Muscle of back (tissue), 3 donors: ENCODE measurements at regions not wholly inside any gene's neighbourhood (a gene's known extent, or its start where the extent isn't known, plus 50 kb on each side); places are given as distances from the start of the nearest gene placed in this dataset.

Source experiments
- DNase-seq, 3 donors: peaks; one replicate each; pipeline versions ENCODE4 v3.0.0 to v3.0.0-alpha.2; 2013

DNA sequence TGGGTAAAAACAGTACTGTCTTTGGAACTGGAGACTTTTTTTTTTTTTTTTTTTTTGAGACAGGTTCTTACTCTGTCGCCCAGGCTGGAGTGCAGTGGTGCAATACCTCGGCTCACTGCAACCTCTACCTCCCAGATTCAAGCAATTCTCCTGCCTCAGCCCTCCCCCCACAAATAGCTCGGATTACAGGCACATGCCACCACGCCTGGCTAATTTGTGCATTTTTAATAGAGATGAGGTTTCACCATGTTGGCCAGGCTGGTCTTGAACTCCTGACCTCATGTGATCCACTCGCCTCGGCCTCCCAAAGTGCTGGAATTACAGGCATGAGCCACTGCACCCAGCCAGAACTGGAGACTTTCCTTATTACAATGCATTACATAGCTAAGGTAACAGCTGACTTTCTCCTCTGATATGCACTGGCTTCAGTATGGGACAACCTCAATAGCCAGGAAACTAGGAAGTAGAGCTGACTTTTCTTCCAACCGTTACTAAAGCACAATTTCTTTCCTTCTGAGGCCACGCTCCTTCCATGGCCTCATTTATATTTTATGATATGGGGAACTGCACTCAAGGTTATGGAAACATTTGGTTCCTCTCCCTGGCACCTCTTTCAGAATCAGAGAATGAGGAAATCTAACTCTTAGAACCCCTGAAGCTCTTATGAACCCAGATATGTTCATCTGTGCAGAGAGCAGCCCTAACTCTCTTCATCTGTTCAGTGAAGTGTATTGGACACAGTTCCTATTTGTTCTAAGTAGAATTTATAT lies 53.5 kb upstream of the FAM9B start:
- DNase-seq, result peak in 1 of 3 donors; percentile 29

DNA sequence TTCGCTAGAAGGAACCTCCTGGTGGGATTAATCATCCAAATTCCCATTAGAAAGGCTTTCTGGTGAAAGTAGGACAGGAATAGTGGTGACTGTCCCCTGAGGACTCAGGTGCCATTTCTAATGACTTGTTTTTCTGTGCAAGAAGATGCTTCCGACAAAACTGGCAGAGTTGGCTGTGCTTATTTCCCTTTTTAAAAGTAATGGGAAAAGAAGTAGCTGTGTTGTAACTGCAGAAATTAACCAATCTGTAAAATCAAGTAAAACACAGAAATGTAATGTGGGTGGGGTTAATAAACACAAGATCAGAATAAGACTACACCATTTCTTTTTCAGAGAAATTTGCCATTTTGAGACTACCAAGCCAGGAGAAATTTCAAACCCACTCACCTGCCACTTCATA lies 55.0 kb upstream of the FAM9B start:
- no peak for DNase-seq

DNA sequence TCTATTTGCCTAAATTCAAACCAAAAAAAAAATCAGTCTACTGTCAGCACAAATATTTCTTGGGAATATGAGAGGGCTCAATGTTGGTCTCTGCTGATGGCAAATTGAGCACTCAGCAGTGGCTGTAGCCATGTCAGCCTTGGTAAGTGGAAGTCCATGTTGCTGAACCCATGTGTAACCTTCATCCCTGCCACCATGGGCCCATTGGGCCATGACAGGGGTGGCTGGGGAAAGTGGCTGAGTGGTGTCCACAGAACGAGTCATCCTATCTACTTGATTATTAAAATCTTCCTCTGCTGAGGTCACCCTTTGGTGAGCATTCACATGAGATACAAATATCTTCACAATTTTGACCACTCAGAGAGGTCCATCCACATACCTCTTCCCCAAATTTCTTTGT lies 56.8 kb upstream of the FAM9B start:
- DNase-seq, result no peak

DNA sequence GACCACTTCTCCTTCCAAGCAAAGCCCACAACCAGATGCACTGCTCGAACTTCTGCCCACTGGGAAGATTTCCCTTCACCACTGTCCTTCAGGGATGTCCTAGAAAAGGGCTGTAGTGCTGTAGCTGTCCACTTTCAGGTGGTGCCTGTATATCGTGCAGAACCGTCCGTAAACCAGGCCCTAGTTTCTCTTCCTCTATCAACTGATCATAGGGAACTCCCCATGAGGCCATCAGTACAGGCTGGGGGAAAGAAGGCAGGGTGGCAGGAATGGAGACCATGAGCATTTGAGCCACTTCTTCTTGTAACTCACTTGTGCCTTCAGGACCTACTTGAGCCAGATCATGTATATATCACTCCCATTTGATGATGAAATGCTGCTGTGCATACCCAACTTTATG lies 57.3 kb upstream of the FAM9B start:
- no peak for DNase-seq

DNA sequence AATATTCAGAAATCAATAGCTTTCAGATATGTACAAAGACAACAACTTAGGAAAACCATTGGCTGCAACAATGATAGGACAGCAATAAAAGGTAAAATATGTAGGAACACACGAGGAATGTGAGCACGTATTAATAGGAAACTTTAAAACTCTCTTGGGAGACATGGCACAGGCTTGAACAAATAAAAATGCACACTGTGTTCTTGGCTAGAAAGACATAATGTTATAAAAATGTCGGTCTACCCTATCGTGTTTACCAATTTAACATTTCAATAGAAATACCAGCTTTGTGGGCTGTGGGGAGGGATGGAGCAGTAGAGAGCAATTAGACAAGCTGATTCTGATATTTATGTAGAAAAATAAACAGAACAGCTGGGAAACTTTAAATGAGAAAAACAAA lies 69.0 kb upstream of the FAM9B start:
- no peak for DNase-seq

DNA sequence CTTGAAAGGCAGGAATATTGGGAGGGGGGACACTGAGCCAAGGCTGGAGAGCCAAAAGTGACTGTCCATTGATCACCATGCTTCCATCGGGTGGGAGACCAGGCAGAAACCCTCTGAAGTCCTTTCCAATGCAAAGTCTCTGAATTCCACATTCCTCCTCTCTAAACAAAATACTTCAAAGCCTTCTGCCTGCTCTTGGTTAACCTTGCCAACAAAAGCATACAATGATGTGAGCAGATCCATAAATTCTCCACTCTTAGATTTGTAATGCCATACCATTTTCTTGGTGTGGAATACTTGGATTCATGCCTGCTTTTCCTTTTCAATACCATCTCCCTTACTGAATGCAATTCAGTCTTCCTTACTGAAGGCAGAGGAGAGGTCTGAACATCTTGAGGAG lies 74.1 kb upstream of the FAM9B start:
- DNase-seq, result no peak

DNA sequence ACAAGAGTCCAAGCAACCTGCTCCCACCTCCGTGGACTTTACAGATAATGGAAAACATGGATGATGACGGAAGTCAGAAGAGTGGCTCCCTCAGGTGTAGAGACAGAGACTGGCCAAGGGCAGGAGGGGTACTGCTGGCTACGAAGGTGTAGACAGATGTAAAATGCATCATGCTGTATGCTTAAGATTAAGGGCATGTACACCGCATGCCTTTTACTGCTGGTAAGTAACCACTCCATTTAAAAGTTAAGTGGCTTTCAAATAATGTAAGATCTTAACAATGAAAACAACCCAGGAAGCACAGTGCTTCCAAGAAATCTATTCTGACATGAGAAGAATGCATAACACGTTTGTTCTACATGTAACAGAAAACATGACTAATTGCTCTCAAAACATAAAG lies 76.9 kb upstream of the FAM9B start:
- DNase-seq, result no peak

DNA sequence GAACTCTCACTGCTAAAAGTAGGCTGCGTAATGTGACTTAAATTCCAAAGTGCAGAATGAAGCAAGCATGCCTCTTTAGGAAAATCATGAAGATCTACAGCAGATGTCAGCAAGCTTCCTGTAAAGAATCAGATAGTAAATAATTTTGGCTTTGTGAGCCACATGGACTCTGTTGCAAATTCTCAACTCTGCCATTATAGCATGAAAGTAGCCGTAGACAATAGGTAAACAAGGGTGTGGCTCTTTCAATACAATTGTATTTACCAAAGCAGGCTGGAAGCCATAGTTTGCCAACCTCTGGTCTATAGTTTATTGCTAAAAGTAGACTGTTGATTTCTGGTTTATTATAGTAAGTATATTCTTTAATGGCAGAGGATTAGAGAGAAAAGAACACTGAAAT lies 80.3 kb upstream of the FAM9B start:
- no peak for DNase-seq

DNA sequence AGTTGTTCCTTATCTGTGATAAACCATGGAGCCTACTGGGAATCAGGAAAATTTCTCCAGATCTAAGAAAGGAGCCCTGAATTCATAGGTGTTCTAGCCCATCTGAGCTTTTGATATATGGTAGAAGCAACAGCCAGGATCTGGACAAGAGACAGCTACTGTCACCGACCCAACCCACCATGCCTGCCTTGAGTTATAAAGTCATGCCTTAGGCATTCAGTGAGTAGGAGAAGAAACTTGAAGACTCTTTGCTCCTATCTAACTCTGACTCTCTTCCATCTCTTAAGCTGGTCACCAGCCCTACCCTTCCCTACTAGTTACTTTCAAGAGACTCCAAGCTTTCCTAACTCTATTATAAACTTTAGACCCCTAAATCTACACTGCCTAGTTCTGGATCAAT lies 83.9 kb upstream of the FAM9B start:
- DNase-seq, result no peak

DNA sequence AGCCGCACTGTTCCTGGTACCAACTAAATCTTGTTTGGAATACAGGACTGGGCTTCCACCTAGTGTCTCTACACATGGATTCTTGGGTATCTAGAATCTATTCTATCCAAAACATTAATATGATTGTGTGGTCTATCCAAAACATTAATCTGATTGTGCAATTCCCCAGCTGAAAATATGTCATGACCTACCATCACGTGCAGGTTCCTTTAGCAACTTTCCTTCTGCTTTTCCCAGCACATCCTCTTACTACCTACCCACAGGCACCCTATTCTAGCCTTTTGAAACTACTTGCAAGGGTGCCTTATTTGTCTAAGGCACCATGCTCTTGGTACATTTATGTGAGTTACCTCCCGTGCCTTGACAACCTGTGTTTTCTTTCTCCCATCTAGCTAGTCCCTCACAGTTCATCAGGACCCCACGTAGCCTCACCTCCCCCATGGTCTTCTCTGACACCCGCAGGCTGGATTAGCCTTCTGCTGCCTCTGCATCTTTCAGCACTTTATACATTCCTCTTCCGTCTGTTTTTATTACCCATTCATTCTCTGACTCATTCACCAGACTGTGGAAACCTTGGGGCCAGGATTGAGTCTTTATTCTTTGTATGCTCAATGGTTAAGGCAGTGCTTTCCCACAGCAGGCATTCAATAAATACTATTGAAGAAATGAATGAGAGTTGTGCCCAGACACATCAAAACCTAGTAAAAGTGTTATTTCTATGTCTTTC lies 88.8 kb upstream of the FAM9B start:
- no peak for DNase-seq

DNA sequence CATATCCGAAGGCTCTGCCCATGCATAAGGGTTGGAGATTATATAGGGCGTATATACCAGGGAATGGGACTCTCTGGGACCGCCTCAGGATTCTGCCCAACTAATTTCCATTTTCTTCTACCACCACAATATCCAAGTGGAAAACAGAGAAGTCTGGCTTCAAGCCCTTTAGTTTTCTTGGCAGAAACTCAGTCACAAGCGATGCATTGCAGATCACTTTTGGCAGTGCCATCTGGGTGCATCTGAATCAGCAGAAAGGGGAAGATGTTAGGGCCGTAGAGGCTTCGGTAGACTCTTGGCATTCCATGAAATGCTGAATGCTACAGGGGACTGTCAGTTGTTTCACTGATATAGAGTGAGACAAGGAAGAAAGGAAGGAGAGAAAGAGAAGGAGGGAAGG lies 94.1 kb upstream of the FAM9B start:
- no peak for DNase-seq

DNA sequence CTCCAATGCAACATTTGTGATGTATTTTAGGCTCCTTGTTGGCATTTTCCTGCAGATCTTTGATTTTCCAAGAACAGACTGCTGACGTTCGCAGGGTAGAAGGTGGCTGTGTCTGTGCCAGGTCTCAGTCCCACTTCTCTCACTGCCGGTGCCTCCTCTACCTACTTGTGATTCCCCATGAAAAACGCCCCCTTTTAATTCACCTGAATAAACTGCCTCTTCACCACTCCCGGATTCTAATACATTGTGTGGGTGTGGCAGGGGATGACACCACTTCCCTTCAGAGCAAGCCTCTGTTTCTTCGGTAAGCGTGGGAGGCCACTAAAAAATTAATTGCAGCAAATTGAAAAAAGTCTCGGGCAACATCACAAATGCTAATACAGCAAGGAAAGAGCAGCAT lies 96.1 kb upstream of the FAM9B start:
- DNase-seq, result no peak

DNA sequence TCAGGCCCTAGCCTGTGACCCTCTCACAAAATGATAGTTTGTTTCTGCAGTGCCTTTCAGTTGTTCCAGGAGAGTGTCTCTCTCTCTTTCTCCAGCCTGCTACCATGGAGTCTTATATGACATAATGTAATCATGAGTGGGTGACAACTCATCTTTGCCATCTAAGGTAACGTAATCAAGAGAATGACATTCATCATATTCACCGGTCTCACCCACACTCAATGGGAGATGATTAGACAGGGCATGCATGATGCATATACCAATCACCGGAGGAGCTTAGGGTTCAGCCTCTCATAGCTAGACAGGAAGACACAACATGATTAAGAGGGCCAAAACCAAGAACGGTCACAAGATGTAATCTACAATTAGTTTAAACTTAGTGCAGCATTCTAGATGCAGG lies 97.1 kb upstream of the FAM9B start:
- DNase-seq, result no peak

DNA sequence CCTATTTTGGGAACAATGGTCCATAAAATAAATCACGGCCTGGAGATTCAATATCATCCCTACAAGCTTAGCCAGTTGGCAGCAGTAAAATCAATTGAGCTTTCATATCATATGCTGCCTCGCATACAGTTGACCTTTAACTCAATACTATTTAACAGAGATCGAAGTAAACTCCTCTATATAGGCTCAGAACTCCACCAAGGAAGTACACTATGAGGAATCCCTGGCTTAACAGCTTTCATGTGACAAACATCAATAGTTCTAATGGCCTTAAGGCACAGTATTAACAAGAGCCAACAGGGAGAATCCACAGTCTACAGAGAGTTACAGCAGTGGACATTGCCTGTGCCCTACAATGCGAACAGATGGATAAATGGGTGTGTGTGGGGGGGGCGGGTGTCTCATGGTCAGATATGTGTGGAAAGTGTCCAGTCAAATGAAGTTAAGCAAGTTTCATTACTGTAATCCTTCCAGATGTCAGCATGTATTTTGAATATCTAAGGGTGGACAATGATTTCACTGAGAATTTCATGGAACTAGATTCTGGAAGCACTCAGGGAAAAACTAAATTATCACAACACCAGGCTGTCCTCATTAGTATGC lies 98.2 kb upstream of the FAM9B start:
- no peak for DNase-seq

DNA sequence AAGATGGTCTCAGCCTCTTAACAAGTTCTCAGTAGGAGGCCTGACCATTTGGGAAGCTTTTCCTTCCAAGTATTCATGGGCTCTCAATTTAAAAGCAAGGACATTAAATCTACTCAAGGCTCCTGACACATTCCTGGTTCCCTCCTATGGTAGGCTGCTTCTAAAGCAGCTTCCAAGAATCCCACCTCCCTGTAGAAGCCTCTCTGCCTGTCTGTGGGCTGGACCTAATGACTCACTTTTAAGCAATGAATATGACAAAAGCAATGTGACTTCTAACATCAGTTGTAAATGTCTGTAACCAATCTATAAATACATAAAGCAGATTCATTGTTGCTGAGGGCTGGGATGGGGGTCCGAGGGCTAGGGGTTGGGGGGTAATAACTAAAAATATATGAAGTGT lies 99.5 kb upstream of the FAM9B start:
- no peak for DNase-seq

DNA sequence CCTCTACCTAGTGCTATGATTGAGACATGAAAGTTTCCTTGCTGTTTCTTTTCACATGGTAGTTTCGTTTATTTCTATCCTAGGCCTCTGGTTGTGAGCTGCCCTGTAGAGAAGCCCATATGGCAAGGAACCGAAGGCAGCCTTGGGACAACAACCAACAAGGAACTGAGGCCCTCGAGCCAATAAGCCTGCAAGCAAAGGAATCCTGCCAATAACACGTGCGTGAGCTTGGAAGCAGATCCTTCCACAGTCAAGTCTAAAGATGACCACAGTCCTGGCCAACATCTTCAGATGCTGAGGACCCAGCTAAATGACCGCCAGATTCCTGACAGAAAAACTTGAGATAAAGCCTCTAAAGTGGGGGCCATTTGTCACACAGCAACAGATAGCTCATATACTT lies 100.4 kb upstream of the FAM9B start:
- peak in 1 of 3 donors; percentile 20 for DNase-seq

DNA sequence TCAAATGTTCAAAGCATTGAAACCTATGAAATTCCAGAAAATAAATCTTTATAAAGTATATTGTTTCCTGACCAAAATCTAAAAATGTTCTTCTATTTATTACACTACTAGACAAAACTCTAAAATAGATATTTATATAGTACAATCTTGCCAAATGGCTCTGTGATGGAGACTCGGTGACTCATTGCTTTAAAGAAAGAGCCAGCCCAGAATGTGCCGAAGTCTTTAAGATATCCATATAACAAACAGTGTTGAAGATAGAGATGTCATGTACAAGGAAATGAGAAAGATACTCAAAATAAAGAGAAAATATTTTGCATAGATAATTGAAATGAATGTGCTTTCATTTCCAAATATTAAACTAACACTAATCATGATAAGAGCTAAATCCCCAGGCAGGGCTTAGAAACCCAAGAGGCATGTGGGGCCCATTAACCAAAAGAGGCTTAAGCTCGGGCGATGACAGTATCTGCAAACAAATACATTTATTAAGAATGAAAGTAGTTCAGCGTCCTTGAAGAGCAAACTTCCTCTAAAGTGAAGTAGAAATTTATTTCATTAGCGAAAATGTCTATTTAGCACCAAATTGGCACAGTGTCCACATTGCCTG lies 102.1 kb upstream of the FAM9B start:
- DNase-seq, result peak in 1 of 3 donors; percentile 11

DNA sequence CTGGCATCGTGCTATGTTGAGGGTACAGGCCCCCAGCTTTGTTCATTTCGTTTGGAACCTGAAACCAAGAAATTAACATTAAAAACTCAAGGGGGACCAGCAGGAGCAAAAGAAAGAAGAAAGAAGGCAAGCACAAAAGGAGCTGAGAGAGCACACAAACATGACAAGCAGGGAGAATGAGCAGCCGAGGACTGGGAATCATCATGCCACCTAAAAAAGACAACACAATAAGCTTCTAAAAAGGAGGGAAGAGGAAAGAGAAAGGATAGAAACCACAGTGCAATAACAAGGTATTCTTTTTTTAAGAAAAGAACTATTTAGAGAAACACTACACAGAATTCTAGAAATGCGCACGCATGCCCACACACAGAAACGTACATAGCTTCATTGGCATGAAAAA lies 103.2 kb upstream of the FAM9B start:
- no peak for DNase-seq

DNA sequence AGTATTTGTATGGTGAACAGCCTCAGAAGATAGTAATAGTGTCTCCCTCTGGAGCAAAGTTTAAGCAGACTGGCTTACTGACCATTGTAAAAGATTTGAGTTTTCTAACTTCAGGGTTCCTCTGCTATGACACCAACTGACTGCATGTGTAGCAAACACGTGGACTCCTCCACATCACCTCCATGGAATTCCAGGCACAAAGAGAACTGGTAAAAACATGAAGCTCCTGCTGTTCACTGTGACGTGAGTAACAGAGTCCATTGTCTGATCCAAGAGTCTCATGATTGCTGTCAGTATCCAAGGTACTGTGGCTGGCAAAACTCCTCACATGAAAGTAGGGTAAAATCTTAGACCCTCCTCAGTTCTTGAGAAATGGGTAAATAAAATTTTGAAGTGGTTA lies 107.6 kb upstream of the FAM9B start:
- no peak for DNase-seq

DNA sequence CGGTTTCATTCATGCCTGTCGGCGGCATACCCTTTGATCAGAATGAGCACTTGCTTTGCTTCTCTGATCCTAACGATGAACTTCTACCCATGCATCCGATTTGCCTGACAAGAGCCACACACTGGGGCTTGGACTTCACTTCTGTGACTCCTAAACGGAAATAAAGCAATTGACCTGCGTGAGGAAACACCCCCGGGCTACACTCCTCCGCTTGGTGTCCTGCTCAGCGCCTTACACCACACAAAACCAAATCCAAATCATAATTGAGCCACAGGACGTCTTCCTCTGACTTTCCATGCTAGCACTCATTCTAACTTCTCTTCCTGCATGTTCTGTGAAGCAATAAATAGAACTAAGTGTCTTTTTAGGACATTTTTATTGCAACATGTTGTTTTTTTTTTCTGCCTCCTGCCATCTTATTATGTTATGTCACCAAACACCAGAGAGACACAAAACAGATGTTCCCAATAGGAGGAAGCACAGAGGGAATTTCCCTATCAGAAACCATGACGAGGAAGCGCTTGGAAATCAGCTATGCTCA lies 110.8 kb upstream of the FAM9B start:
- no peak for DNase-seq

DNA sequence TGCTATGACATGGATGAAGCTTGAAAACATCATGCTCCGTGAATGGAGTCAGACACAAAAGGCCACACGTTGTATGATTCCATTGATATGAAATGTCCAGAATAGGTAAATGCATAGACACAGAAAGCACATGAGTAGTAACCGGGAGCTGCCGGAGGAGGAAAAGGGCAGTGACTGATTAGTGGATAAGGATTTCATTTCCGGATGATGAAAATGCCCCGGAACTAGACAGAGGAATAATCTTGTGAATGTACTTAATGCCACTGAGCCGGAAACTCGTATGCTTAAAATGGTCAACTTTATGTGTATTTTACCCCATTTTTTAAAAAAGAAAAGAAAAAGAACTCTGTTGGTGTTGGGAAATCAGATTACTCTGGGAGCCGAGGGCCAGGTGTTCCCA lies 112.7 kb upstream of the FAM9B start:
- no peak for DNase-seq

DNA sequence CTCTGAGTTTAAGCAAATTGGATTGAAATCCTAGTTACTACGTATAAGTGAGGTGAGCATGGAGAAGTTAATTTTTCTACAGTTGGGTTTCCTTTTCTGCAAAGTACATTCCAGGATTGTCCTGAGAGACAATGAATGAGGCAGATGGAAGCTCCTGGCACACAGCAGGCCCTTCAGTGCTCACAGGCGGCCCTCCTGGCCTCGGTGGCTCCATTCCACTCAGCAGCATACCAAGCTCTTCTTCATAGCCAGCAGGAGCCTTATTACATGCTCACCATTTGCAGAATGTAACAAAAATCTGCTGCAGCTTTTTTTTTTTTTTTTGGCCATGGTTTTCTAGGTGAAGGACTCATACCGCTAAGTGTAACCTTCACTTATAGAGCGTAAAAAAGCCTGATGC lies 113.2 kb upstream of the FAM9B start:
- no peak for DNase-seq

DNA sequence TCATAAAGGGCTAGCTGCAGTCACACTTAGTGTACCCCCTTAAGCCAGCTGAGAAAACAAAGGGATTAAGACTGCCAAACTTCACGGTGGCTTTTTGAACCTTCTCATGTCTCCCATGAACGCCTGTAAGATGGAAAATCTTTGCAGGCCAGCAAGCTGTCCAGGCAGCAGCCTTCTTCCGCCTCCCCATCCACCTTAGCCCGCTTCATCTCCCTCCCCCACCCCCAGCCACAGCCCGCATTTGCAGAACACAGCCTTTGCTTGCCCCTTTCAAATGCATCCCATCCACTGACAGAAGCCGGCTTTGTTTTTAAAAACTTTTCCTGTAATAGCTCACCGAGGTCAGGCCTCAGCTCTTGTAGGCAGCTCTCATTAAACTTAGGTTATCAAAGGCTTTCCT lies 113.8 kb upstream of the FAM9B start:
- no peak for DNase-seq
